HG02623 (cell line): ENCODE measurements at regions not wholly inside any gene's neighbourhood (a gene's known extent, or its start where the extent isn't known, plus 50 kb on each side); places are given as distances from the start of the nearest gene placed in this dataset.
"Not testable (repeated sequence)": the region's sequence is repeated elsewhere in the genome, so short reads cannot be mapped to it uniquely, and the experiment has no call there.

Experiments used
- ATAC-seq: cut with Tn5 transposase; IDR thresholded peaks from one replicate; pipeline ENCODE4 v1.9.1; 2021; ENCODE audit warnings: moderate library complexity; ENCODE audit not compliant: unreplicated experiment

DNA sequence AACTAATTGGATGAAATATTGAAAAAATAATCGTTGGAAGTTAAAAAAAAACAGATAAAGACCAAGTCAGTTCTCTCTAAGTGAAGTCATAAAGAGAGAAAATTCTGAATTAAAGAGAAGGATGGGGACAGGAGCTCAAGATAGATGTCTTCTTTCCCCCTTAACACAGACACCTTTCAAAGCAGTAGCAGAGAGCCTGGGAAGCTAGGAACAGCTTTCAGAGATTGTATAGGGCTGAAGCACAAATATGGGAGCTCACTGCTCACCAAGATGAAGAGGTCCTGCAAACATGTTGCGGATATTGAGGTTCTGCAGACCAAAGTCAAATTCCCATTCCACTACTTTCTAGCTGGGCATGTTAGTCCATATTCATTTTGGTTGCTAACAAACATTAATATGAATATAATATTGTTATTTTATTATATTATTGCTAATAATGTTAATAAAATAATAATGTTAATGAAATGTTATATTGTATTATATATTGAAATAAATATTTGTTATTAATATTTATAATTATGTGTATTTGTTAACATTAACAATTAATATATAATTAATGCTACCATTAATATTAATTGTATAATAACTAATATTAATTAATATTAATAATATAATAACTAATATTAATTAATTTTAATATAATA is 319.1 kb downstream of the OXSM start:
- ATAC-seq, result no peak

DNA sequence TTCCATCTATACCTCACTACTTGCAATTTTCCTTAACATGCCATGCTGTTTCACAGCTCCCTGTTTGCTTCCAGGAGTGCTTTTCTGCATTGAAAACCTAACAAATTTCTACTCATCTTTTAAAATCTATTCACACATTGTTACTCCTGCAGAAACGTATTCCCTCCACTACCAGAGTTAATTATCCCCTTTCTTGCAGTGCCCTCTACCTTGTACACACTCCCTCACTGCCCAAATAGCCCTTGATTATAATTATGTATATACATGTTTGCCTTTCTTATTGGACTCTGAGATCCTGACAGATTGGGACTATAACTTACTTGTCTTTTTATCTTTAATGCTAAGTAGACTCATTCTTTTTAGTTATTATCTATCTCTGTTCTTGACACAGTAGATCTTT is 325.0 kb downstream of the OXSM start:
- no peak for ATAC-seq

GRCh38 chr3:26118165-26118564 is 328.3 kb downstream of the OXSM start:
- peak; percentile 63 for ATAC-seq

GRCh38 chr3:26132942-26133341 is 343.1 kb downstream of the OXSM start:
- ATAC-seq, result no peak

GRCh38 chr3:26141296-26141695 is 351.4 kb downstream of the OXSM start:
- no peak for ATAC-seq

- ATAC-seq, result no peak
These were observed 355.9 kb downstream of the OXSM start for GRCh38 chr3:26145769-26146168.

DNA sequence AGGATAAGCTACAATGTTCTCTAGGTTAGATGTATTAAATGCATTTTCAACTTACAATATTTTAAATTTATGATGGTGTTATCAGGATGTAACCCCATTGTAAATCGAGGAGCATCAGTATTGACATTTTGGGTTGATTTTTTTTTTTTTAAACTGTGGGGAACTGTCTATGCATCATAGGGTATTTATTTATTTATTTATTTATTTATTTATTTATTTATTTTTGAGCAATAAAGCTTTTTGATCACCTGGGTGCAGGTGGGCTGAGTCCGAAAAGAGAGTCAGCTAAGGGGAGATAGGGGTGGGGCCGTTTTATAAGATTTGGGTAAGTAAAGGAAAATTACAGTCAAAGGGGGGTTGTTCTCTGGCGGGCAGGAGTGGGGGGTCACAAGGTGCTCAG is 367.5 kb downstream of the OXSM start:
- ATAC-seq, result not testable (repeated sequence)

DNA sequence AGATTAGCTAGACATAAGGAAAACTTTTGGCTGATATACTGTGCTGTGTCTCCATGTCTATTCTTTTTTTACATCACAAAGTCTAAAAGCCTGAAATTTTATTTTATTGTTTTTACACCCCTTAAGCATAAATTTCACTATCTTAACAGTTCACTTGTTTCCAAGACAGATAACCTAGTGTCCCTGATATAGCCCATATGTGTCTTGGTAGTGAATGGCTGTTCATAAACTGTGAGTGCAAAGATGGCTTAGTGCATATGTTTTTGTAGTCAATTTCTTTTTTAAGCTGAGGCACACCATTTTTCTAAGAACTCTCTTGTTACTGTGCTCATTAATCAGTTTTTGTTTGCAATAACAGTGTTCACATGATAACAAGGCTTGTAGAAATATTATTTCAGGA is 381.1 kb downstream of the OXSM start:
- no peak for ATAC-seq

DNA sequence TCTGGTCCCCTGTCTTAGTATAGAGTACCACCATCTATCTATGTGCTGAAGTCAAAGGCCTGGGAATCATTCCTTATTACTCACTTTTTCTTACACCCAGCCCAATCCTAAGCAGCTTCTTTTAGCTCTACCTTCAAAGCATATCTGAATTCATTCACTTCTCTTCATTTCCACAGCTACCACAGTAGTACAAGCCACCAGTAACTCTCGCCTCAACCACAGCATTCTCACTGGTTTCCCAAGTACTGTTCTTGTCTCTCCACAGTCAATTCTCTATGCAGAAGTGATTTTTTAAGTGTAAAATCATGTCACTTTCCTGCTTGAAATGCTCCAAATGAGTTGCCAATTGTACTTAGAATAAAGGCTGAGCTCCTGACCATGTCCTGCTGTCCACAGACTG is 401.7 kb downstream of the OXSM start:
- no peak for ATAC-seq

GRCh38 chr3:26193558-26193957 is 403.7 kb downstream of the OXSM start:
- ATAC-seq, result no peak

GRCh38 chr3:26196781-26197180 is 406.9 kb downstream of the OXSM start:
- ATAC-seq, result no peak

DNA sequence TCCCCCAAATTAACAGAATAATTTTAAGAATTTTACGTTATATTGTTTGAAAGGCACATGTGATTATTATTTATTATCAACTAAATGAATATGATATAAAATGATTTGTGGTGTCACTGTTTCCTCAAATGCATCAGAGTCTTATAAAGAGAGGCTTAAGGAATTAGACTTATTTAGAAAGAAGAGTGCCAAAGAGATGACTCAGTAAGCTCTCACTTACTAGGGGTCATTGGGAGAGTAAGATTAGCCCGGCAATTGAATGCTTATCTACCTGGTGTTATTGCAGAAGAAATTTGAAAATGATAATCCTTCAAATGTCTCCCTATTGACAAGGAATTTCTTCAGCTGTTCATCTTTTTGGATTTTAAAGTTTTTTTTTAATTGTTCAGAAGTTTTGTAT is 408.7 kb downstream of the OXSM start:
- ATAC-seq, result no peak

- no peak for ATAC-seq
These were observed 412.3 kb downstream of the OXSM start for GRCh38 chr3:26202169-26202568.

GRCh38 chr3:26205475-26205874 is 415.6 kb downstream of the OXSM start:
- ATAC-seq, result no peak

DNA sequence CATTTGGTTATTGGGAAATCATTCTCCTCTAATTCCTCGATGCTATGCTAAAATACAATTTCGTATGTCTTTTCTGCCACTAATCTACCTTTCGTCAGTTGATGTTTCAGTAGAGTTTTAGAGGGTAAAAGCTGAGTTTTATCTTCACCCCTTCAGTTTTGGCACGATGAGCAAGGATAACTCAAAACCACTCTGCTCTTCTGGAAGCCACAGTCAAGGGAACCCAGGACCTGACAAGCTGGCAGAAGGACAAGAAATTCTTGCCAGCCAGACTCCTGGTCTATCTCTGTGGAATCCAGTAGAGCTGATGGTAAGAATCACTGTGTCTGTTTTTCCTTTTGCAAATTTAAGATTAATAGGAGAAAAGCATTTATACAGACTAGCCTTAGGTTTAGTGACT is 414.4 kb upstream of the LRRC3B start:
- ATAC-seq, result no peak

GRCh38 chr3:26229801-26230200 is 392.8 kb upstream of the LRRC3B start:
- no peak for ATAC-seq

- ATAC-seq, result no peak
These were observed 389.2 kb upstream of the LRRC3B start for GRCh38 chr3:26233374-26233773.

- ATAC-seq, result no peak
These were observed 386.0 kb upstream of the LRRC3B start for GRCh38 chr3:26236531-26236930.

GRCh38 chr3:26237036-26237682 is 385.4 kb upstream of the LRRC3B start:
- no peak for ATAC-seq

DNA sequence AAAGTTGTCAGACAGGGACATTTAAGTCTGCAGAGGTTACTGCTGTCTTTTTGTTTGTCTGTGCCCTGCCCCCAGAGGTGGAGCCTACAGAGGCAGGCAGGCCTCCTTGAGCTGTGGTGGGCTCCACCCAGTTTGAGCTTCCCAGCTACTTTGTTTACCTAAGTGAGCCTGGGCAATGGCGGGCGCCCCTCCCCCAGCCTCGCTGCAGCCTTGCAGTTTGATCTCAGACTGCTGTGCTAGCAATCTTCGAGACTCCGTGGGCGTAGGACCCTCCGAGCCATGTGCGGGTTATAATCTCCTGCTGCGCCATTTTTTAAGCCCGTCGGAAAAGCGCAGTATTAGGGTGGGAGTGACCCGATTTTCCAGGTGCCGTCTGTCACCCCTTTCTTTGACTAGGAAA is 378.0 kb upstream of the LRRC3B start:
- not testable (repeated sequence) for ATAC-seq

- no peak for ATAC-seq
These were observed 377.3 kb upstream of the LRRC3B start for GRCh38 chr3:26245236-26245635.

- no peak for ATAC-seq
These were observed 375.7 kb upstream of the LRRC3B start for GRCh38 chr3:26246901-26247300.

DNA sequence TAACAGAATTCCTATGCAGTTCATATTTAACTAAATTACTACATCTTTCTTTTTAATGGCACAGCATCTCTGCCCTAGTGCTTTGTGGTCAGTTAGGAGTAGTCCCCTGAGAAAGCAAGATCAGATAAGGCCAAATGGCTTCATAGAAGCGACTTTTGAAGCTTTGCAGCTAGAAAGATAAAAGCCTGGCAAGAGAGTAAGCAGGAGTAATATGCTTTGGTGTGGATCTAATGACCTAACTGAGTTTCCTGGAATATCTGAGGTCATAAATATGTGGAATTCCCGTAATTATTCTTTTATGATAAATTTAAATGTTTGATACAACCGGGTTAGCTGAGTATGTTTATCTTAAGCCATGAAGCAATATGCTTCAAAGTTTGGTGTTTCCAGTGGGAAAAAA is 374.9 kb upstream of the LRRC3B start:
- ATAC-seq, result no peak
